Fibroblast of mammary gland (primary cell): ENCODE measurements at regions not wholly inside any gene's neighbourhood (a gene's known extent, or its start where the extent isn't known, plus 50 kb on each side); places are given as distances from the start of the nearest gene placed in this dataset.

ENCODE experiments used
- DNase-seq: peaks from one replicate; pipeline ENCODE4 v3.0.0-alpha.2; 2010; ENCODE audit warnings: low read depth
- H3K4me3 ChIP-seq: 2 replicates; pipeline ENCODE4 v1.5.1; 2011; ENCODE audit warnings: low read depth, mild to moderate bottlenecking, low read length, moderate library complexity; ENCODE audit not compliant: control insufficient read depth
- TF ChIP-seq, protein P1 (sequence below): conservative IDR thresholded peaks from 2 replicates; pipeline ENCODE4 v1.5.1; 2011; ENCODE audit warnings: low read depth, low read length, inconsistent platforms; ENCODE audit not compliant: control insufficient read depth, insufficient read depth

DNA sequence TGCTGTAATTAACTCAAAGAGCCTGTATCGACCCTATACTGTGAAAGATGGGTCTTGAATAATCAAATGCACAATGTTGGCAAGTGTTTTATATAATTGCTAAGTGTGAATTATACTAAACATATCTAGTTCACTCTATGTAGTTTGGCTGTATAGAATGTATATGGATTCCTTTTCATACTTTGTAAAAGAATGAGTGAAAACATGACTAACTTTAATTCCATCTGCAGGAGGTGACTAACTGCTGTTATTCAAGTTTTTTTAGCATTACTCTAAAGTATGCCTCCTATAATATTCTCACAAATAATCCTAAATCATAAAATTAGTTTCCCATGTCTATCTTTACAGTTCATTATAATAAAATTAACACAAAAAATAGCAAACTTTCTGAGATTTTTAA lies 394.0 kb upstream of the MON1B start:
- TF ChIP-seq, protein P1, sequence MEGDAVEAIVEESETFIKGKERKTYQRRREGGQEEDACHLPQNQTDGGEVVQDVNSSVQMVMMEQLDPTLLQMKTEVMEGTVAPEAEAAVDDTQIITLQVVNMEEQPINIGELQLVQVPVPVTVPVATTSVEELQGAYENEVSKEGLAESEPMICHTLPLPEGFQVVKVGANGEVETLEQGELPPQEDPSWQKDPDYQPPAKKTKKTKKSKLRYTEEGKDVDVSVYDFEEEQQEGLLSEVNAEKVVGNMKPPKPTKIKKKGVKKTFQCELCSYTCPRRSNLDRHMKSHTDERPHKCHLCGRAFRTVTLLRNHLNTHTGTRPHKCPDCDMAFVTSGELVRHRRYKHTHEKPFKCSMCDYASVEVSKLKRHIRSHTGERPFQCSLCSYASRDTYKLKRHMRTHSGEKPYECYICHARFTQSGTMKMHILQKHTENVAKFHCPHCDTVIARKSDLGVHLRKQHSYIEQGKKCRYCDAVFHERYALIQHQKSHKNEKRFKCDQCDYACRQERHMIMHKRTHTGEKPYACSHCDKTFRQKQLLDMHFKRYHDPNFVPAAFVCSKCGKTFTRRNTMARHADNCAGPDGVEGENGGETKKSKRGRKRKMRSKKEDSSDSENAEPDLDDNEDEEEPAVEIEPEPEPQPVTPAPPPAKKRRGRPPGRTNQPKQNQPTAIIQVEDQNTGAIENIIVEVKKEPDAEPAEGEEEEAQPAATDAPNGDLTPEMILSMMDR = no peak
- no peak overlapping the region for H3K4me3 ChIP-seq
- no peak for DNase-seq

DNA sequence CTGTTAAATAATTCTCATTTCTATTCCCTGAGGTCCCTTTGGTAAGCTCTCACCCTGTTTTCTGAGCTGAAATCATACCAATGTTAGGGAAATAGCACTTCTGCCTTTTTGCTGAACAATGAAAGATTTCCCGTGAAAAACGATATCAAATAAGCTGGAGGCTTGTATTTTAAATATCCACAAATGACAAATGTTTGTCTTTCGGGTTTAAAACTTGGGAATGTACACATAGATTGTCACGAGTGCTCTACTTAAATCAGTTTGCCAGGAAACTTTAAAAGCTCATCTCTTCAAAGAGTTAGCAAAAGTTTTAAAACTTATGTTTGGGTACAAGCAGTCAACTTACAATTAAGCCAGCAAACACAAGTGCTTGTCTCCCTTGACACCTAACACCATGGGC lies 393.5 kb upstream of the MON1B start:
- H3K4me3 ChIP-seq = no peak overlapping the region
- no peak for DNase-seq
- TF ChIP-seq, protein P1 = no peak

DNA sequence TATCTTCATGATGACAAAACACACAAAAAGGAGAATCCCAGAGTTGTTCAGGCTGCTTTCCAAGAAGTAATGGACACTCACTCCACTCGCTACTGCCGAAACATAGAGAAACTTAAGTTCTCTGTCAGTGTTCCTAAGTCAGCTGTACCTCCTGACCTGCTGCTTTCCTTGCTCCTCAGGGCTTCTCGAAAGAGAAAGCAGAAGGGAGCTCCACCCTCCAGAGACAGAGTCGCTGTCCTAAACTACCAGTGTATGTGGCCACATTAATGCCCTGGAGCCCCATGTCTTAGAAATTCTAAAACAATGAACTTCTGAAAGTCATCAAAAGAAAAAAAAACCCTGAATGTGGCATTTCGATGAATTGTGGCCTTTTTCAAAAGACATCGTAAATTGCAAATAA lies 390.8 kb upstream of the MON1B start:
- no peak overlapping the region for H3K4me3 ChIP-seq
- TF ChIP-seq, protein P1 = no peak
- DNase-seq = no peak

DNA sequence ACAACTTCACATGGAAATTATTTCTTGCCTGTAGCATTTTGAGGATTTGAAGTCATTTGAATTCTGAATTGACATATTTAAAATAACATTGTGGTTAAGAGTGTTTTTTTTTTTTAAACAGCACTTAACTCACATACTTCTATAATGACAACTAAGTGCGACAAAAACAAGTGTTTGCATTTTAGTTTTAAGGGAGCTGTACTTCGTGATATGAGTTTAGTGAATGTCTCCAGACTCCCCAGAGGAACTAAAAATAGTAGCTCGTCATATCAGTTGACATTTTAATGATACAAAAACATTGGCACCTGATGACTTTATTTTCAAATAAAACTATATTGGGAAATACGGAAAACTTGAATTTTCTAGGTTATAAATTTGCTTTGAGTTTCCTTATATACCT lies 389.6 kb upstream of the MON1B start:
- no peak overlapping the region for H3K4me3 ChIP-seq
- DNase-seq = no peak
- TF ChIP-seq, protein P1 = no peak

DNA sequence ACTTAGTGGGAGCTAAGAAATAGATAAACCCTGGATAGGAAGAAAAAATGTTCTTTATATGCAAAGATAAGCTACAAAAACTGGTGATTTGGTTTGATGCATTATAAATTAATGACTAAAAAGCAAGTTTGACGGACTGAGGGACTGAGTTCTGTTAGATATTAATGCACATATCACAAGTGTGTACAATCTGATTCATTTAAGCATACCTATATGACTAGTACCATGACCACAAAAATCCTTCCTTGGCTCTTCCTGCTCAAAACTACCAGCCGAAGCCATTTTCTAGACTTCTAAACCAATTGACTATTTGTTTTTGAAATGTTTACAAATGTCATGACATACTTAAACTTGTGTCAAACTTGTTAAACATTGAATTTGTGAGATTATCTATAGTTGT lies 374.5 kb upstream of the MON1B start:
- TF ChIP-seq, protein P1 = no peak
- no peak for DNase-seq
- no peak overlapping the region for H3K4me3 ChIP-seq

DNA sequence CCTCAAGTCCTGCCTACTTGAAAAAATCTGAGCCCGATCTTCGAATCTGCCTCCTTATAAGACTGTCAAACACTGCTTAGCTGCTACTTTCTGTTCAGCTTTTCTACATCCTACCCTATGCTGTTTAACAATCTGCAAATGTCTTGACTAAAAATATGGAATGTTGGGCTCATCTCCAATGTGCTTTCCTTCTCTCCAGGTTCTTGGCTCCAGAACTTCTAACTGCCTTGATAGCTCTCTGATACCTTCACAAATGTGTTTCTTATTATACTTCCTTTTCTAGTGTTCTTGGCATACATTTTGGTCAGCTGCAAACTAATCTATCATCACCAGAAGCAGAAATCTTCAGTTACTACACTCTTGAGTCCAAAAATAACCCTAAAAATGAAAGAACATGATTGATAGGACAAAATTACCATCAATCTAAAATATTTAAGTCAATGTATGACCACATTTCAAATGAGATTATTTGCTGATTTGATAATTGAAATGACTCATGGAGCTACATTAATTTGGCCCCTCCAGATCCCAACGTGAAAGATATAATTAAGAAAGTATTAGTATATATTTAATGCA lies 372.3 kb upstream of the MON1B start:
- H3K4me3 ChIP-seq = no peak overlapping the region
- peak; percentile 17 for DNase-seq
- TF ChIP-seq, protein P1 = no peak

DNA sequence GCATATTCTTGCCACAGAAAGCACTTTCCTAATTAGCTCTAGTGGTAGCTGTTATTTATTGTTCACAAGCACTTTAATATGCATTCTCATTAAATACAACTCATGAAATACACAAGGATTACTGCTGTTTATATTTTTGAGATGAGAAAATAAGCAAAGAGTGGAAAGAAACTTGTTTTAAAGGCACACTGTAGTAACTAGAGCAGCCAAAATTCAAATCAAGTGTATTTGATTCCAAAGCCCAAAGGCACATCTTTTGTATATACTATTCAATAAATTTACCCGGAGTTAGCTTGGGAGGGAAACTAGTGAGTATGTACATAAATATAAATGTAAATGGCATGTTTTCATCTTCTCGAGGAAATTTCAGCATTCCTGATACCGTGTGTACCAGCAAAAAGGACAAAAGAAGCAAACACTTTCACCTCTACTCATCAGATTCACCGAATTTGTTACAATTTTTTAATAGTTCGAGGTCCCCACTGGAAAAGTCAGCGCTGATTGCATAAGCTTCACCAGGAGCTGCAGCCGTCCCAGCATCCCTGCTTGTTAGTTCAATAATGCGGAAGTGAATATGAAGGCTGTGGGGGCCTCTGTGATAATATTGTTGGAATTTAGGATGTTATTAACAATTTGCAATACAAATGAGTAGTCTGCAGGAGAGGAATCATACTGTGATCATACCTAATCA lies 371.6 kb upstream of the MON1B start:
- no peak for DNase-seq
- no peak overlapping the region for H3K4me3 ChIP-seq
- TF ChIP-seq, protein P1 = no peak
